Astrocyte of the spinal cord (primary cell): ENCODE measurements at regions not wholly inside any gene's neighbourhood (a gene's known extent, or its start where the extent isn't known, plus 50 kb on each side); places are given as distances from the start of the nearest gene placed in this dataset.

Experiments
- DNase-seq: peaks from one replicate; pipeline ENCODE4 v3.0.0; 2011; ENCODE audit warnings: low read depth, low spot score
- H3K4me3 ChIP-seq: 2 replicates; pipeline ENCODE4 v1.5.1; 2011; ENCODE audit warnings: low read depth, mild to moderate bottlenecking, low read length, moderate library complexity
- in situ Hi-C: cut with HindIII; loops from 2 replicates; pipeline ENCODE4 v1.10.0; 2017; ENCODE audit warnings: low sequenced_read_pairs
- TF ChIP-seq, protein P1 (sequence below): IDR thresholded peaks from 2 replicates; pipeline ENCODE4 v1.5.1; 2012; ENCODE audit warnings: low read depth, mild to moderate bottlenecking, low read length, inconsistent platforms

DNA sequence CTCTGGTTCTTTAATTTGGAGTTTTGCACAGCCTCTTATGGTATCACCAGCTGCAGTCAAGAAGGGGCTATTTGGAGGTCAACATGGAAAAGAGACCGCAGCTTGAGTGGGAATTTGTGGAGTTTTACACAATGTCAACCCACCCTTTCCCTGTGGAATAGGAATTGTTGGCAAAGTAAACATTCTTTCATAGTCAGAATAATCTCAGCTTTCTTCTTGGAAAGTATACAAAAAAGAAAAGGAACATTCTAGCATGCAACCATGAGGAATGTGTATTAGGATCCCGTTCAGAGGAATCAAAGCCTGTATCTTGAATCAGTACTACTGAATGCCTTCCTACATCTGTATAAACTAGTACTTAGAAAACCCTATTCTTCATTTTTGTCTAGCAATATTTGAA lies 107.6 kb downstream of the LURAP1L start:
- in situ Hi-C loops = no loop called here
- peak; percentile 35 for DNase-seq
- TF ChIP-seq, protein P1, sequence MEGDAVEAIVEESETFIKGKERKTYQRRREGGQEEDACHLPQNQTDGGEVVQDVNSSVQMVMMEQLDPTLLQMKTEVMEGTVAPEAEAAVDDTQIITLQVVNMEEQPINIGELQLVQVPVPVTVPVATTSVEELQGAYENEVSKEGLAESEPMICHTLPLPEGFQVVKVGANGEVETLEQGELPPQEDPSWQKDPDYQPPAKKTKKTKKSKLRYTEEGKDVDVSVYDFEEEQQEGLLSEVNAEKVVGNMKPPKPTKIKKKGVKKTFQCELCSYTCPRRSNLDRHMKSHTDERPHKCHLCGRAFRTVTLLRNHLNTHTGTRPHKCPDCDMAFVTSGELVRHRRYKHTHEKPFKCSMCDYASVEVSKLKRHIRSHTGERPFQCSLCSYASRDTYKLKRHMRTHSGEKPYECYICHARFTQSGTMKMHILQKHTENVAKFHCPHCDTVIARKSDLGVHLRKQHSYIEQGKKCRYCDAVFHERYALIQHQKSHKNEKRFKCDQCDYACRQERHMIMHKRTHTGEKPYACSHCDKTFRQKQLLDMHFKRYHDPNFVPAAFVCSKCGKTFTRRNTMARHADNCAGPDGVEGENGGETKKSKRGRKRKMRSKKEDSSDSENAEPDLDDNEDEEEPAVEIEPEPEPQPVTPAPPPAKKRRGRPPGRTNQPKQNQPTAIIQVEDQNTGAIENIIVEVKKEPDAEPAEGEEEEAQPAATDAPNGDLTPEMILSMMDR = no peak
- H3K4me3 ChIP-seq = no peak overlapping the region

DNA sequence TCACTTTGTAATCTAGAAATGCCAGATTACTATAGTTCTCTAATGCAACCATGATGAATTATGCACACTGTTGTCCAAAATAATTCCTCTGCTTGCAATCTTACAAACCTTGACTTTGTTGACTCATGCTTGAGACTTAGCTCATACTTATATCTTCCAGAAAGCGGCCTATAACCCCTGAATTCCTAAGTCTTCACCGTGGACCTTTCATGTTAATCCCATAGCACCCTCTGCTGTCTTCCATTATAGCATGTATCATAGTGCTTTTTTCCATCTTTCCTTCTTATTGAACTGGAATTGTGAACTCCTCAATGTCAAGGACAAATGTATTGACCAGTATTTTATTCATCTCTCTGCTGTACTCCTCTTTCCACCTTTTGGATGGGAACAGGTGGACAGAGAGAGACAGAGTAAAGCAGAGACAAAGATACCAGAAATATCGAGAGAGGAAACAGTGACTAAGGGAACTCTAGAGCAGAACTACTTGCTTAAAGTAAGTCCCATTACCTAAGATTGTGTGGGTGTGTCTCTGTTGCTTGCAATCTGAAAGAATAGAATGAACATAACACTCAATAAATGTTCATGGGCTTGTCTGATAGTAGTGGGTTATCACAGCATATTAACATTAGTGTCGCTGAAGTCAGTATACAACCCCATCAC lies 110.0 kb downstream of the LURAP1L start:
- TF ChIP-seq, protein P1 = peak; percentile 64
- DNase-seq = peak; percentile 79
- no peak overlapping the region for H3K4me3 ChIP-seq
- in situ Hi-C loops = no loop called here

DNA sequence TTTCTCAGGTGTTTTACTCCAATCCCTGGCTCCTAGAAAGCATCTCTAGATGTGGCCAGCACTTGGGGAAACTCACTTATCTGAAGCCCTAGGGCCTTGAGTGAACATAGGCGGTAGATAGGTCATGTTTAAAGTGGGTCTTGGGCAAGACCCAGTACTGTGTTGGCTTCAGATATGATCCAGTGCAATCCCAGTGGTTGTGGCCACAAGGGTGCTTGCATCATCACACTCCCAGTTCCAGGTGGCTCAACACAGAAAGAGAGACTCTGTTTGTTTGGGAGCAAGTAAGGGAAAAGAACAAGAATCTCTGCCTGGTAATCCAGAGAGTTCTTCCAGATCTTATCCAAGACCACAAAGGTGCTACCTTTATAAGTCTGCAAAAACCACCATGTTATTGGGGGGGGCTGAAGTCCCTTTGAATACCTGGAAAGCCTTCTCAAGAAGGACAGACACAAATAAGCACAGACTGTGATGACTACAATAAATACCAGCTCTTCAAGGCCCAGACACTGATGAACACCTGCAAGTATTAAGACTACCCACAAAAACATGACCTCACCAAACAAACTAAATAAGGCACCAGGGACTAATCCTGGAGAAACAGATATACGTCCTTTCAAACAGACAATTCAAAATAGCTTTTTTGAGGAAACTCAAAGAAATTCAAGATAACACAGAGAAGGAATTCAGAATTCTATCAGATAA lies 114.7 kb downstream of the LURAP1L start:
- TF ChIP-seq, protein P1 = no peak
- H3K4me3 ChIP-seq = no peak overlapping the region
- in situ Hi-C loops = no loop called here
- no peak for DNase-seq

DNA sequence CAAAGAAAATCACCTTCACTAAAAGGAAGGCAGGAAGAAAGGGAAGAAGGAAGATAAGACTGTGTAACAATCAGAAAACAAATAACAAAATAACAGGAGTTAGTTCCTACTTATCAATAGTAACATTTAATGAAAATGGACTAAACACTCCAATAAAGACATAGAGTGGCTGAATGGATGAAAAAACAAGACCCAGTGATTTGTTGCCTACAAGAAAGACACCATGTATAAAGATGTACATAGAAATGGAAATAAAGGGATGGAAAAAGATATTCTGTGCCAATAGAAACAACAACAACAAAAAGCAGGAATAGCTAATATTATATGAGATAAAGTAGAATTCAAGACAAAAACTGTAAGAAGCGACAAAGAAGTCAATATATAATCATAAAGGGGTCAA lies 116.8 kb downstream of the LURAP1L start:
- H3K4me3 ChIP-seq = no peak overlapping the region
- in situ Hi-C loops = no loop called here
- no peak for DNase-seq
- TF ChIP-seq, protein P1 = no peak

DNA sequence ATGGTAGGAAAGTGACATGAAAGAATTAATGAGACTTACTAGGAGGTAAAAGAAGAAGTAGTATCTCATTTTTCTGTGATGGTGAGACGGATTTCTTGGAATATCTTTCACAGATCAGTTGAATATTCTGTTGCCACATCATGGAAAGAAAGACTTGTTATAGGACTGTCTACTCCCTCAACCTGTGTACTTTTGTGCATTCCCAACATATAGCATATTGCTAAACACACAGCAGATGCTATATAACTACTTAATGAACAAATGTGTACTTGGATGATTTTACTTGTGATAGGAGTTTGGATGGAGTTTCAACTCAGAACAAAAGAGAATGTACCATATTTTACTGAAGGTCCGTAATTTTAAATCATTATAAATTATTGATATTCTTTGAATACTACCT lies 128.5 kb downstream of the LURAP1L start:
- no peak overlapping the region for H3K4me3 ChIP-seq
- no peak for DNase-seq
- TF ChIP-seq, protein P1 = no peak
- in situ Hi-C loops = no loop called here

DNA sequence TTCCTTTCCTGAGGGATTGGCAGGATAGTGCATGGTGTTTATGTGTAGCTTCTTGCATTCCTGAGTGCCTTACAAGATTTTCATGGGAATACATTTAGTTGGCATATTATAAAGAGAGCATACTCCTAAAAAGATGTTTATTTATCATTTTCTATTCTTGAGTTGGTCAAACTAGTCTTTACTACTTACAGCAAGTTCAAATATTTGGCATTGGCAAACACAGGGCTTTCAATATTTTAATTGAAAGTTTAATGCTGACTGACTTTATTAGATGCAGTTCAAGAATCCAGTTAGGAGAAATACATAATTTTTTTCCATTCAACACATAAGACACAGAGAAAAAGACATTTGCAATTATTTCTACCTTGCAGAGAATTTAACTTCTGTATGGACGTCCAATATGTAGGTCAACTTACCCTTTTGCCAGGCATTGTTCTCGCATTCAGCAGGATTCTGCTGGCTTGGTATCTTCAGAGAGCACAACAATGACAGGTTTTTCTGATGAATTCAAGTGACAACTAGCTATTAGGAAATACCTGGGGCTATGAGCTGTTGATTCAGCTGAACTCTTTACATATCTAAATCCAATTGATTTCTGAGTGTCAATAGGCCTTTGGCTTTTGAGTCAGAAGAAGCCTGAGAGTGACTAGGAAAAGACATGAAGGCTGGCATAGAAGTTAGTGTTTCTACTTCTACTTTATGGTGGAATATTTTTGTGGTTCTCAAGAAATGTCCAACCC lies 129.6 kb downstream of the LURAP1L start:
- in situ Hi-C loops = no loop called here
- DNase-seq = no peak
- no peak overlapping the region for H3K4me3 ChIP-seq
- TF ChIP-seq, protein P1 = no peak
